ENCODE measurements at regions not wholly inside any gene's neighbourhood (a gene's known extent, or its start where the extent isn't known, plus 50 kb on each side); places are given as distances from the start of the nearest gene placed in this dataset.

DNA sequence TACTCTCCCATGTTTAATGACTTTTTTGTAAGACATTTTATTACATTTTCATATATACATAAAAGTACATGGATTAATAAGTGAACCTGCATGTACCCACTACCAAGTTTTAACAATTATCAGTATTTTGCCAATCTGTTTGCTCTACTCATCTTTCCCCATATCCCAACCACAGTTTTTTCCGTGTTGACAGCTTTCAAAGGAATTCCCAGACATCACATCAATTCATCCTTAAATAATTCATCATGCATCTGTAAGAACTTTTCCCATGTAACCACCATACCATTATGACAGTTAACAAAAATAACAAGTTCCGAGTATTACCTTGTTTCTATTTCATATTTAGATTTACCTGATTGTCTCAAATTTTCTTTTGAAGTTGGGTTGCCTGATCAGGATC, 436.7 kb downstream of the PDCD6IP start:
- DNase-seq (ENCODE audit: low read depth in 2 of 3, low spot score in 1 of 3) = no peak

DNA sequence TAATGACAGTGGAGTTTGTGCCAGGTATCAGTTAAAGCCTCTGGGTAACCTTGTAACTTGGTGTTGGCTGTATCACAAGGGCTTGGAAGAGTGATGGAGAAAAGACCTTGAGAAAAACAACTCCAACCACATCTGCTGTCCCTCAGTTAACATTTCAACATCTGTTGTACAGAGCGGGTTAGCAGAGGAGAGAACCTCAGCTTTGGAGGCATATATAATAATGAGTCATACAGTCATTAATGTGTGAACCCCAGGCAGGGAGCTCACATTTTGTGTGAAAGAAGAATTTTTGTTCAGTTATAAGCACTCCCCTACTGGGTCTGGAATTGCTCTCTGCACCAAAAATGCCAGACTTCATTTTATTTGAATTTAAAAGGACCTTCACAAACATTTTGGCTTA, 439.5 kb downstream of the PDCD6IP start:
- DNase-seq (ENCODE audit: low read depth in 2 of 3, low spot score in 1 of 3) = no peak

DNA sequence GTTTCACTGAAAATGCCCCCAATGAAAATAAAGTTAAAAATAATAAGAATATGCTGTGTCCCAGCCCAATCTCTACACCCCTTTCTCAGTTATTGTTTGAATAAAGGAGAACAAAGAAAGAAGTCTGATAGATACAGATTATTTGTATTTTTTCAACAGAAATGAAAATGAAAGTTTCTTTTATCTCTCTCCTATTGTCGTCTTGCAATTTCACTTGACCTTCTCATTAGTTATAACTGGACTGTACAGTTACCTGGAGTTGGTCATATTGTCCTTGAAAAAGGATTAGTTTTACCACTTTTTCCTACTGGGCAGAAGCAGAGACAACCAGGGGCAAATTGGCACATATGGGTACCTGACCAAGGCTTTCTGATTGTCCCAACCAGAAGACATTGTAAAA, 440.0 kb downstream of the PDCD6IP start:
- DNase-seq (ENCODE audit: low read depth in 2 of 3, low spot score in 1 of 3) = no peak

DNA sequence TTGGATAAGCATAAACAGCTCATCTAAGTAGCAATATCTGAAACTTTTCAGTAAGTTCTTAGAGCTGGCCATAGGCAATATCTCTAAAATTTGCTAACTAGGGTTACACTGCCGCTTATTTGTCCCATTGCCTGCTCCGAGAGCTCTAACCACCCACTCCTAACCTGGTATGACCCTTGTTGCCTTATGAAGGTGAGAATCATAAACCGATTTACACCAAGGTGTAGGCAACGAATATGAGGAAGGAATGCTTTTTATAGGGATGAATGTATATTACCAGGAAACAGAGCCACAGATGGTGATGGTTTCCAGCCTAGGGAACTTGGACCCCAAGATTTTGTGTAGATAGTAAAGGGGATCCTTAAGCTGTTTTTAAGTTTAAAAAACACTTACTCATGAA, 440.9 kb downstream of the PDCD6IP start:
- no peak for DNase-seq (ENCODE audit: low read depth in 2 of 3, low spot score in 1 of 3)

DNA sequence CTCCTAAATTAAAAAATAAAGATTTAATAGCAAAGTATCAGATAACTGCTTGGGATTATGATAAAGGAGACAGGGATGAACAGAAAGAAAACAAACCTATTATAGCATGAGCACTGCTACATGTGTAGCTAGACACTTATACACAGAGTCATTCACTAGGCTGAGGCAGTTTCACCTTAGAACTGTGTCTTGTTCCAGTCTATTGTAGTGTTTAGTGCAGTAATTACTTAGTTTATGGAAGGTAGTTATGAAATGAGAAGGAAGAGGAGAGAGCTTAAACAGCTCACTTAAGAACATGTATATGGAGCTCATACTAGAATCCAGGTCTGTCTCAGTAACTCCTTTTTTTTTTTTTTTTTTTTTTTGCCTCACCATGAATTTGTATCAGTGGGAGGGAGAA, 441.4 kb downstream of the PDCD6IP start:
- DNase-seq (ENCODE audit: low read depth in 2 of 3, low spot score in 1 of 3) = no peak

DNA sequence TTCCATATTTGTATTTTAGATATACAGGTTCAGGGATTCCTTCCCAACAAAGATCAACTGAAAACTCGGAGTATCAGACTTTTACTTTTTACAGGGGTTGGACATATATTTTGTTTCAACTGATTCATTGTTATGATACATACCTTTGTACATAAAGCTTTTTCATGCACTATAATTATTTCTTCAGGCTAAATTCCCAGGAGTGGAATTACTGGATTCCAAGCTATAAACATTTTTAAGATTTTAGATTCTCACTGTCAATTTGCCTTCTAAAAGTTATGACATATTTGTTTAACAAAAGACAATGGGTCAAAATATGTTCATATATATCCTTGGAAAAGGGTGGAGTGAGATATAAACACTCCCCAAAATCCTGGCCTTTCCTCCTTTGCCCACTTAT, 449.0 kb downstream of the PDCD6IP start:
- no peak for DNase-seq (ENCODE audit: low read depth in 2 of 3, low spot score in 1 of 3)

DNA sequence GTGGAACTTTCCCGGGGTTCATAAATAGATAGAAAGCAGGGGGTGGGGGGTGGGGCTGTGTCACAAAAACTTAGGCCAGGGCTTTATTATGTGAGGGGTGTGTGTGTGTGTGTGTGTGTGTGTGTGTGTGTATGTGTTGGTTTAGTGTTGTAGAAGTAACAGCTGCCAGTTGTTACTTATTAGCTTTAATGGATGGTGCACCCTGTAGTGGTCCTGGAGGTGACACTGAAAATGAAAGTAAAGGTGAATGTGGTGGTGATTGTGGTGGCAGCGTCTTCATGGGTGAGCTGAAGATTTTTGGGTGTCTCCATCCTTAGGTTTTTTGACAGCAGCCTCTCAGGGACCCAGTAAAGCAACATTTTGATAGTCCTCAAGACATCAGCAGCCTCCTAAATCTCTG, 449.9 kb downstream of the PDCD6IP start:
- DNase-seq (ENCODE audit: low read depth in 2 of 3, low spot score in 1 of 3) = no peak

DNA sequence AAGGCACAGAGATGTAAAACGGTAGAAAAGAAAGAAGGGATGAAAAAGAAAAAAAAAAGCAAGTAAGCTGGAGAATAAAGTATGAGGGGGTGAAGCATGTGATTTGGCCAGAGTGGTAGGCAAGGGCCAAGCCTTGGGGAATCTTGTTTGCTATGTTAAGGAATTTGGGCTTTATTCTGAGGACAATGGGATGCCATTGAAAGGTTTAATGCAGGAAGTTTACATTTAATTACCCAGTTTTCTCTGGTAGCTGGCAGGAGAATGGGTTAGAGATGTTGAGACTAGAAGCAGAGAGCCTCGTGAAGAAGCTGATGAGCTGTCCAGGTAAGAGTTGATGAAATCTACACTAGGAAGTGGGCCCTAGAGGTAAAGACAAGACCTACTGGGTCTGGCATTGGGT, 455.9 kb downstream of the PDCD6IP start:
- DNase-seq (ENCODE audit: low read depth in 2 of 3, low spot score in 1 of 3) = no peak

DNA sequence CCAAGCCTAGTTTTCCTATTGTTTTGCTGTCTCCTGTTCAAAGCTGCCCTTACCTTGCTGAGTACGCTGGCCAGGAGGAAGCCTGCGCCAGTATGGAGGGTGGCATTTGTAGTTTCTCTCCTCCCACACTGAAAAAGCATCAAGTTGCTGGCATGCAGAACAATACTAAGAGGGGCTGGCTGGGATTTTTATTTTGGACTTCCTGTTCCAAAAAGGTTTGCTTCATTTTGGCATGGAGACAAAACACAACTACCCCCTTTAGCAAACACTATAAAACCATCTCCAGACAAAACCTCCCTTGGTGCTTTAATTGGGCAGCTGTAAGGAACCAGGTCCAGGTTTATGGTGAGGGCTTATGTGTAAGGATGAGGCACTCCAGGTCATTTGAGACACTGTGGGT, 457.6 kb downstream of the PDCD6IP start:
- DNase-seq (ENCODE audit: low read depth in 2 of 3, low spot score in 1 of 3) = no peak

DNA sequence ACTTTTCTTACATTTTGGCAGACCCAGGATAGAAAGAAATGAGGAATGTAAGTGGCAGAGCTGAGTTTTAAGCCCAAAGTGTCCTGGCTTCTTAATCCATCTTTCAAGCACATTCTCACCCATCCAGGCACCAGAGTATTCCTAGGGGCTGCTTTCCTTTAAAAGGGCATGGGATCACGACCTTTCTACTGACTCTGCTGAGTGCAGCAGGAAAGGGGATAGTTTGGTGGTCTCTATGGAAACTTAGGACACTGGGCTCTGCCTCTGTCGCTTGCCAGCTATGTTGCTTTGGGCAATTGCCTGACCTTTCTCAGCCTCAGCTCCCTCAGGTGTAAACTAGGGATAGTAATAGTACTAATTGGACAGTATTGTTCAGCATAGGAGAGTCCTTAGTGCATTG, 458.4 kb downstream of the PDCD6IP start:
- no peak for DNase-seq (ENCODE audit: low read depth in 2 of 3, low spot score in 1 of 3)

DNA sequence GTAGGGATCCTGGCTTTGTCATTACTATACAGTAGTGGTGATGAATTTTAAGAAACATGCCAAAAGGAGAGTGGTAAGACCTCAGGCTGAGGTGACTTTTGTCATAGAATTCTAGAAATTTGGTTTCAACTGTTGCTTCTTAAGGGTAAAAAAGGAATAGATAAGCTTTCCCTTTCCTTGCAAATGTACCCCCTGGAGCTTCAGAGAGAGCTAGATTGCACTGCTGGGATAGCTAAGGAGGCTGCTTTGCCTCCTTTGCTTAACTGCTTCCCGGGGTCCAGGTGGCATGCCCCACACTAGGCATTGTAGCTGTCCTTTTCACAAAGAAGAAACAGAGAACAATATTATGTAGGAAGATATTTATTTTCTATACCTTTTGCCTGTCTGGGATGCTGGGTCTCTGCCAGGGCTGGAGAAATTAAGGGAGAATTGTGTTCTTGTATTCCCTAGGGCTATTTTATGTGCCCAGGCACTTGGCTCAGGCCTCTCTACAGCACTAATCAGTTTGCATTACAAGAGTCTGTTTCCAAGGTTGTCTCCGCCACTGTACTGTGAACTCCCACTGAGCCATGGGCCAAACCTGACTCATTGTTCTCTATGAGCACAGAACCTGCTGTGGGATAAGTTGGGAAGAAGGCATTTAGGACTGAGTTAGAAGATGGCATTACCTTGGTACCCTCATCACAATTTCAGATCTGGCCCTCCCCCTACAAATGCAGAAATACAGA, 460.0 kb downstream of the PDCD6IP start:
- DNase-seq (ENCODE audit: low read depth in 2 of 3, low spot score in 1 of 3) = no peak

DNA sequence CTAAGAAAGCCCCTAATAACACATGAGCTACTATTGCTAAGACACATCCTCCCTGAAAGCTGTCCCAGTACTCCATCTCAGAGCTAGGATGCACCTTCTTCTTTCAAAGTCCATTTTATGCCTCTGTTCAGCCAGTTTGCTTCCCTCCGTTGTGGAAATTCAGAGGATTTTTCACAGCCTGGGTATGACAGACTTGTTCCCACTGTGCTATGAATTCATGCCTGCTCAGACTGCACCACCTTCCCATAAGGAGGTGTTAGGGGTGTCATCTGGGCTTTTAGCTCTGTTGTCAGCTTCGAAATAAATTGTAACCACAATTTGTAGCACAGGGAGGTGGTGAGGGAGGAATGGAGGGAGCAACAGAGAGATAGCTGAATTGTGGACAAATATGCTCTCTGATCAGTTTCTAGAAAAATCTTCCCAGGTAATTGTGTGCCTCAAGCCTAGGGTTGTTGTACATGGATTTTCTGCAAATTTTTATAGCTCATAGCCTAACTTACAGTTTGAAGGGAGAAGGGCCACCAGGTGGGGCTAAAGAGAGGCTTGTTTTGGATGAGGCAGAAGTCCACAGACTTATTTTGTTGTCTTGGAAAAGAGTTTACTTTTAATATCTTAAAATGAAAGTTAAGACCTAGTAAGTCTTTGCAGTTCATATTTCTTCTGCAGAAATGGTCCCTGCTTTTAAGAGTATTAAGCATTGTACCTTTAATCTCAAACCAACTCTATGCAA, 462.0 kb downstream of the PDCD6IP start:
- DNase-seq (ENCODE audit: low read depth in 2 of 3, low spot score in 1 of 3) = peak in 1 of 3 donors; percentile 29

DNA sequence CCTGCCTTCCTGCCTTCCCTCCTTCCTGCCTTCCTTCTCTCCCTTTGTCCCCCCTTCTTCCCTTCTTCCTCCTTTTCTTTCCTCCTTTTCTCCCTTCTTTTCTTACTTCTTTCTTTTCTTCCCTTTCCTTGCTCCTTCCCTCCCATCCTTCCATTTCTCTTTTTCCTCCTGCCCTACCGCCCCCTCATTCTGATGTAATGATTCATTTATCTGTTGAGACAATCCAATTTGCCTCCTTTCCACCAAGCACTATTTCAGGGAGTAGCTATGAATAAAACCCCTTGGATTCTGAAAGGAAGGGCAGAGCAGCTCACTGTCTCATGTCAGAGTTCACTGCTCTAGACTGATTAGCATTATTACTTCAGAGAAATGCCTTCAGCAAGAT, 462.6 kb downstream of the PDCD6IP start:
- DNase-seq (ENCODE audit: low read depth in 2 of 3, low spot score in 1 of 3) = no peak

DNA sequence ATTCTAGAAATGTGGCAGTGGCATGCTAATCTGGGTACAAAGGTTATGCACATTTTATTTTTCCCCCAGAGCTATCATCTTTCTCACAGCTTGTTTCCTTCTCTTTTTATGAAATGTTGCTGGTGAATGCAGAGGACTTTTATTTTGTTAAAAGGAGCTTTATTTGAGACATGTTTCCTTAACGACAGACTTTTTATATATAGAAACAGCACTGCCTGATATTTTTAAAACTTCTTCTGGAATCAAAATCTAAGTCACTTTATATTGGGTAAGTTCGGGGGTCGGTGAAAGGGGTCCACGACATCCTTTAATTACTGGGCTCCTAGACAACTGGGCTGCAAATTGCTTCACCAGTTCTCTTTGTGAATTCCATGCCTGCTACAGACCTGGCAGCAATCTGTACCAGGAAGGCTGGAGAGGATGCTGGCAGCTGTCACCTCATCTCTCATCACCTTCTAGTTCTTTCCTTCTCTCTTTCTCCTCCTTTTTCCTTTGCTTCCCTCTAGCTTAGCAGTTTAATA, 464.7 kb downstream of the PDCD6IP start:
- no peak for DNase-seq (ENCODE audit: low read depth in 2 of 3, low spot score in 1 of 3)

DNA sequence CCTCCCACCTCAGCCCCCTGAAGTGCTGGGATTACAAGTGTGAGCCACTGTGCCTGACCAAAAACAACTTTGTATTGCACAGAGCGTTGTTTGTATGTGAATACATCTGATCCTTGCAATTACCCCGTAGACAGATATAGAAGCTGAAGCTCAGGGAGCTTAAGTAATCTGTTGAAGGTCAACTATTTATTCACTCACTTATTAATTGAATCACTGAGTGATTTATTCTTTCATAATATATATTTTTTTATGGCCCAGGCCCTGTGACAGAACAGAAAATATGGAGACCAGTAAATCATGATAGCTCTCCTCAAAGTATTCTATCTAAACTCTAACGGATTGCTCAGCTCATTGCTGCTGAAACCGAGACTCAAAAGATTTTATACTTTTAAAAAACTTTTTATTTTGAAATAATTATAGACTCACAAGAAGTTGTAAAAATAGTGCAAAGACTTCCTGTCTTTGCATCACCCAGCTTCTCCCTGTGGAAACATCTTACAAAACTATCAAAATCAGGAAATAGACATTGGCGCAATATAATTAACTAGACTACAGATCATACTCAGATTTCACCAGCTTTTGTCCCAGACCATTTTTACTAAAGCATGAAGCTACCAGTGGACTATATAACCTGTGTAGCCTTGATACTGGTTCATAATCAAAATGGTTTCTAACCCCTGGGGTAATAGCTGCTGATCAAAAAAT, 466.1 kb downstream of the PDCD6IP start:
- DNase-seq (ENCODE audit: low read depth in 2 of 3, low spot score in 1 of 3) = no peak

DNA sequence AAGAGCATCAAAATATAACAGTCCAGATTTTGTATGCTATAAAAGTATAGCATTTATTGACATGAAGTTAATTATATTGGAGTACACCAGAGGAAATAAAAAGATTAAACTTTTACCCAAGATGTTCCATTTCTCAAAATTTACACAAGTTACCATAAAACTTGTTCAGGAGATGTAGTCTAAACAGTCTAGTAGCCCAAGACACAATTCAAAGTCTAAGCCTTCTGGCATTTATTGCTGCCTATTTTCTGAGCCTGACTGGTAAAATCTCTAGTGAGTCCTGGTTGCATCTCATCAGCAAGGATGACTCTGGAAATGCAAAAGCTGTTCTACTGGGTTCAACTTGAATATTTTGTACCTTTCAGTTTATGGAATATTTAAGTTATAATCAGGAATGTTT, 468.7 kb downstream of the PDCD6IP start:
- no peak for DNase-seq (ENCODE audit: low read depth in 2 of 3, low spot score in 1 of 3)

DNA sequence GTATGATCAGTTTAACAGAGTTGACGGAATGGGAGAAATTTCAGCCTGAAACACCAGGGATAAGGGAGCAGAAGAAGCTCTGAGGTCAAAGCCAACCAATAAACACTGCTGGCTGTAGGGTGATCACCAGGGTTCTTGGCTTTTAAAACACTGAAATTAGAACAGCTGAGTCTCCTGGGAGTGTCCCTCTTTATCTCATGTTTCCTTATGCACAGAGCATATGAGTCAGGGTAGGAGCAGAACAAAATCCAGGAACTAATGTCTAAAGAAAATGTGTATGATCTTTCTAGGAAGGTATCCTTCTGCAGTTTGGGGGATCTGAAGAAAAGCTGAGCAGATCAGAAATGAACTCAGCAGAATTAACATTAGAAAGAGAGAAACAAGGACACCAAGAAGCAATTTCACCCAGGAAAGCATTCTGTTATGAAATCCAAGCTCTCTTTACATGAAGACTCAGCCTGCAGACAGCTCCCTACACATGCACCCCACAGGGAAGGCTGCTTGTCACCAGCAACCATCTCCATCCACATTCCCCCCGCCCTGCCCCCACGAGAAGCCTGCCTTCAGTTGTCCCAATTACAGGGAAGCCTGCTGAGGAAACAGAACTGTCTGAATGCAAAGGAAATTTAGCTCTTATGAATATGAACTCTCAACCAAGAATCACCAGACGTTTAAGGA, 469.7 kb downstream of the PDCD6IP start:
- DNase-seq (ENCODE audit: low read depth in 2 of 3, low spot score in 1 of 3) = no peak

DNA sequence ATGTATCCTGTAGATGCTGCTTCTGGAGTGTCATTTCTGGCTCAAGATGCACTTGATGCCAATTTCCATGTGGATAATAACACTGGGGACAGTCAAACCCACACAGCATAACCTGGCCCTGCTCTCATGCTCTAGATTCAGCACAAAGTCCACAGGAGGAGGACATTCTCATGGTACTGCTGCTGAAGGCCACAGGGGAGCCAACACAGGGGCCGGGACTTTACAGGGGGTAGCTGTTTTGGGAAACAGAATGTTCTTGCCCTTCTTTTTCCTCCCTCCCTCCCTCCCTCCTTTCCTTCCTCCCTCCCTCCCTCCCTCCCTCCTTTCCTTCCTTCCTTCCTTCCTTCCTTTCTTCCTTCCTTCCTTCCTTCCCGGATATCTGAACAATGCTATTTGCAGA, 477.4 kb downstream of the PDCD6IP start:
- no peak for DNase-seq (ENCODE audit: low read depth in 2 of 3, low spot score in 1 of 3)

DNA sequence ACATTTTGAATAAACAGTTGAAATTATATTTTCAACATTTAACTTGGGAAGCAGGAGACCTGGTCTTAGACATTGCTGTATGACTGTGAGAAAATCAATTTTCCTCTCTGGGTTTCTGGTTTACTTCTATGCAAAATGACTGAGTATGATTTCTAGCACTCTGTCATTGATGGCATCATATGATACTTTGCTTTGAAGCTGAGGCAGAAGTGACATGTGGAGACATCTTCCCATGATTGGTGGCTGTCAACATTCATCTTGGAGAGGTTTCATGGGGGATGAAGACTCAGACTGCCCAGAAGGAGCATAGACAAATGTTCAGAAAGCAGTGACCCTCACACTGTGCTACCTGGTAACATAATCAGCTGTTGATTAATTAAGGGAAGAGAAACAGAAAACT, 477.9 kb downstream of the PDCD6IP start:
- DNase-seq (ENCODE audit: low read depth in 2 of 3, low spot score in 1 of 3) = no peak

DNA sequence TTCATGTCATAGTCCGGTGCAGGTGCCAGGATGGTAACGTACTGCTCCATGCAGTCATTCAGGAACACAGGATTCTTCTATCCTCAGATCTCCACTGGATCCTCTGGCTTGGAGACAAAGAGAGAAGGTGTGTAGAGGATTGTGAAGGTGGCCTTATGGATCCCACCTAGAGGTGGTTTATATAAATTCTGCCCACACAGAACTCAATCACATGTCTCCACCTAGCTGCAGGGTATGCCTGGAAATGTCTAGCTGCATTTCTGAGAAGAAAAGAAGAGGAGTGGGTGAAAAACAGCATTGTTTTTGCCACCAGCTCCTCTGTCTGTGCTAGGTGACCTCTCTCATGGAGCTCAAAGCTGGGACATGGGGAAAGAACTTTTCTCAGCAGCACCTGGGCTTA, 478.7 kb downstream of the PDCD6IP start:
- DNase-seq (ENCODE audit: low read depth in 2 of 3, low spot score in 1 of 3) = no peak

DNA sequence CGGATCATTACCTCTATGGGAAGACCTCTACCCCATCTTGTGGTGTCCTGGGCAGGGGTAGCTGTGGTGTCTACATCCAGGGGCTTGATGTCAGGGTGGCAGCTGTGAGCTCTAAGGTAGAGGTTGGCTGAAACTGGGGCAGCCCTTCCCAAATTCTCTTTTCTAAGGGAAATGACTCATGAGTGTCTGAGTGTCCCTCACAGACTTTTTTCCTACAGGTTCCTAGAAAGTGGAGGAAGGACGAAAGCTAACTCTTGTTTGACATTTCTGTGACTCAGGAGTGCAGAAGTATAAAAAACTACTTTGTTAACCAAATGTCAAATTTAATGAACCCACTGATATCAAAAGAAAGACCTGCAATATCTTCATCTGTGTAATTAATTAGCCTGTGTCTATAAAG, 481.5 kb downstream of the PDCD6IP start:
- DNase-seq (ENCODE audit: low read depth in 2 of 3, low spot score in 1 of 3) = no peak

DNA sequence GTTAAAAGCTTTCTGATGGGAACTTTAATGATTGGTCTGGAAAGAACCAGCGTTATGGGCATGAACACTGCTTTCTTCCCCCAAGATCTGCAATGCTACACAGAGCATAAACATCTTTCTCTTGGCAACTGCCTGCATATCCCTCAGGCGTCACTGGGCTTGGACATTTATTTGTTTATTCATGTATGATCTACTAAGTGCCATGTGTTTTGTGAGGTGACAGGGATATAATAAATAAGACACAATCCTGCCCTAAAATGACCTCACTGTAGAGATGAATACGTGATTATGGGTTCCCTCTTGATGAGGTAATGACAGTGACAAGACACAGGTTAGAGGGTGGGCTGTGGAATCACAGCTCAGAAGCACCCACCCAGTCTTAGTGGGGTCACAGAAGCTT, 485.3 kb downstream of the PDCD6IP start:
- DNase-seq (ENCODE audit: low read depth in 2 of 3, low spot score in 1 of 3) = no peak

Data from stimulated activated CD4-positive, alpha-beta T cell treated with anti-CD3 and anti-CD28 coated beads, Interleukin-12 subunit alpha, Interleukin-12 subunit beta, amount 100 ng/mL, for 48 hours (primary cell).